Activated CD4-positive, CD25-positive, alpha-beta regulatory T cell treated with anti-CD3 and anti-CD28 coated beads, Interleukin-2, amount 50 U/mL, for 72 hours (primary cell): ENCODE measurements at regions not wholly inside any gene's neighbourhood (a gene's known extent, or its start where the extent isn't known, plus 50 kb on each side); places are given as distances from the start of the nearest gene placed in this dataset.

ENCODE experiments used
- DNase-seq: peaks from one replicate; pipeline ENCODE4 v3.0.0; 2021

DNA sequence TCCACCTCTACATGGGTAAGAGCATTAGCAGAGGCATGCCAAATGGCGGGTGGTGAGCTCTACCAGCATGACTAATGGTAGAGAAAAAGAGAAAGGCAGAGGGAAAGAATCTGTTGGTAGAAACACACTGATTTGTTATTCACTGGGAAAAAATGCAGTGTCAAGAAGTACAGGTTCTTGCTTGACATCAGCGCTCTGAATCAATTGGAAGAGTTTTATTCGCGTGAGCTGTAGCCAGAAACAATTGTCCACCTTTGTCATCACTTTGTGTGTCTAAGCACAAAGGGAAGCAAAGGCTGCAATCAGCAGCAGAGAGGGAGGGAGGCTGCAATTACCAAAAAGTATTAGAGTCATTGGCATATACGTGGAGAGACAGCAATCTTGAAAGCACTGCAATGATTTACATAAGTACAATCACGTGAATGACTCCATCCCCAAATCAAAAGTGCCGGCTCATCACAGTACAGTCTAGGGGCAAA is 67.7 kb upstream of the HS3ST1 start:
- DNase-seq: no peak

DNA sequence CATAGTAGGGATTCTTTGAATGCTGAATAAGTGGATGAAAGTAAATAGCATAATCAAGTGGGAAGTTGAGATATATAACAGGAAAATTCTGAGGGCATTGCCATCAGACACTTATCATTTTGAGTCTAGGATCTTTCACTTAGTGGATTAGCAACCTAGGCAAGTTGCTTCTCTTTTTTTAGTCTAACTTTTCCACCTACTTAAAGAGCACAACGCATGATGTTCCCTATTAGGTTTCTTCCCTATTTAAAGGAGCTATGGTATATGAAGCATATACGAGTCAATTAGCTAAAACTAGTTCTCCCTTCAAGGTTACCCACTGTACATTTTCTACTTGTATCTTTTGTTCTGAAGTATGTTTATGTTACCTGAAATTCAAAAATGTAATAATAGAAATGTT is 67.1 kb upstream of the HS3ST1 start:
- no peak for DNase-seq

DNA sequence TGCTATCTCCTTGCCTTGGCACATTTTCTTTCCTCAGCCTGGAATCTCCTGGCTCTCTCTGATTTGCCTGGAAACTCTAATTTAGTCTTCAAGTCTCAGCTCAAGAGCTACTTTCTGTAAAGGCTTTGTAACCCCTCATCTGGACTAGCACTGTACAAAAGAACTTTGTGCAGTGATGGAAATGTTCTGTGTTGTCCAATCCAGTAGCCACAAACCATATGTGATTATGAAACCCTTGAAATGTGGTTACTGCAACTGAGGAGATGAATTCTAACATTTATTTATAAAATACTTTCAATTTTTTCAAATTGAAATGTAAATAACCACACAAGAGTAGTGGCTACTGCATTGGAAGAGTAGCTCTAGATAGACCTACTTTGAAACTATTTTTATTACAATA is 66.6 kb upstream of the HS3ST1 start:
- DNase-seq: no peak

DNA sequence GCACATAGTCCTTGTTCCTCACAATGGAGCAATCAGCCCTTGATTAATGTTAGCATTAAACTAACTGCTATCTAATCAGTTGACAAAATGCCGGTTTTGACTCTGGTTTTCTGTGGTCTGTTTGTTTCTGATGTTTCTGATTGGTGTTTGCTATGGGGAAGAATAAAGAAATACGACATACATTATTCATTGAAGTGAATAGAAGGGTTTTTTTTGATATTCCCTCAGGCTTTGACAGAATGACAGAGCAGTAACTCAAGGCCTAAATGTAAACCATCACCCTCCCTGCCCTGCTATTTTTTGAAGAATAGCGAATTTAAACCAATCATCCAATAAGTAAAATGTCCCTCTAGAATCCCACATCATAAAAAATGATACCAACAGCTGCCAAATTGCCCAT is 65.5 kb upstream of the HS3ST1 start:
- DNase-seq: no peak

DNA sequence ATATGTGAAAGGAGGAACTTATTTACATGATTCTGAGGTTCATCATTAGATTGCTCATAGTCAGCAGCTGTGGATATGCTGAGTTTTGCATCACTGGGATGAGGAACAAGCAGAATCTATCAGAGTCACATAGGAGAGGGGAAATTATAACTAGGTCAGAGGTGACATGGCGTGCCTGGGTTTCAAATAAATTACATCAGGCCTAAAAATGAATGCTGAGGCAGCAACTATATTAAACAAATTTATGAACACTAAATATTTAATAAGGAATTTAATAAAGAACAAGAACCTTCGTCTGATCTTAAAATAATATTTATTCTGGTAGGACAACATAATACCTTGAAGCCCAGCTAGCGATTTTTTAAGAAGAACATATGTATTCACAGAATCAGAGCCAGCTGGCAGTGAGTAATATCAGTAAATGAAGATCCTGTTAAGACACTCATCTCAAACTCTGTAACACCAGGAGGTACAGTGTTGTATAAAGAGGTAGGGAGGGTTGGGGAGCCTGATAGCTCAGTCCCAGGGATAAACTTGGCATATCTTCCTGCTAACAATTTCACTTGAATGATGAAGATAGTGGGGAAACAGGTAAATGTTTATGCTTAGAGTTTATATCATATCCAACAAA is 60.9 kb upstream of the HS3ST1 start:
- no peak for DNase-seq

DNA sequence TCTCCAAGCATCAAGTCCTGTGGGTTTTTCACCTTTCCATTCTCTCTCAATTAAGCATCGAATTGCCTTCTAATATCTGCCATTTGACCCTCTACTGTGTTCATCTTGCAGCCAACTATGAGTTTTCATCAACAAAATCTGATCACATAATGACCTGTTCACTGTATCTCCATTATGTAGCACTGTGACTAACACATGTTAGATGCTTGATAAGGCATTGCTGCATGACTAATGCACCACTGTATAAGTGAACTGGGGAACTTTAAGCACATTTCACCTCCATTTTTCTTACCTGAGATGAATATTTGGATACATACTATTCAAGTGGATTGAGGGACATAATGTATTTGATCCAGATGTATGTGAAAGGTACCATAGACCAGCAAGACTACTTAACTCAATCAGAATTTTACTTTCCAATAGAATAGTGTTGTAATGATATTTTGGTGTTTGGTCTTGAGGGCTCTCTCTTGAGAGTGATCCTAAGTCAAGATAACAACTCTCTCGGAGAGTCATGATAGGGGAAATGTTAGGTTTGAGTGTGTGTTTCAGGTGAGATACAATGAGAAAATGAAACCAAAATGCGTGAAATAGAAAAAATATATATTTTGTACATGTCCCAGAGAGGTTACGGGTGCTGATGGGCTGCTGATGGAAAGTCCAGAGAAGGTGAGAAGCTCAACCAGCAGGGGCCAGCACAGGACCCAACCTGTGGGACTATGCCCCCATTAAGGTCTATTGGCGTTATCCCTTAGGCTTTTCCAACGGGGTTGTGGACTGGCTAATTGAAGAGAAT is 60.2 kb upstream of the HS3ST1 start:
- DNase-seq: no peak

DNA sequence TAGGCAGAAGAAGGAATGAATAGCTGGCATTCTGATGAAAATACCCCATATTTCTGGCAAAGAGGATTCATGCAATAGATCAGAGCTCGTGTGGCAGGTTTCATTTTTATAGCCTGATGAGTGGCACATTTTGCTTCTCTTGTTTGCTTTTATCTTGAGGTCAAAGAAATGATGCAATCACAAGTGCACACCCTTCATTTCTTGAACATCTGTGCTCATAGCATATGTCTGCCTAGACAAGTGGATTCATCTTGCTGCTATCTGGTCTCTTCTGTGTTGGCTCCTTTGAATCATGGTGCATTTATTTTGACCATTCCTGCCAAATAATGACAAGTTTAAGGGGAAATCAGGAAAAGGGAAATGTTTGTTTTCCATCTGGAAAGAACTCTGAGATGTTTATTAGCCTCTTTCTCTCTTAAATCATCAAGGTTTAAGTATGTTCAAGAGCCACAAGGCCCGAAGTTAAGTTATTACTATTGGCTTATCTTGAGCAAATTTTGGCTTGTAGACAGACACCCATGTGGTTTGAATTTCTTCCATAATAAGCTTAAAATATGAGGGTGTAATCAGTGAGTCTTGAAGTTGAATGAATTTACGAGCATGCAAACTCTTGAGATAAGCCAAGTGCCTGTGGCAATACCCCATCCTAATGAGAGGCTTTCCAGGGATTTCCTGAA is 59.3 kb upstream of the HS3ST1 start:
- no peak for DNase-seq

DNA sequence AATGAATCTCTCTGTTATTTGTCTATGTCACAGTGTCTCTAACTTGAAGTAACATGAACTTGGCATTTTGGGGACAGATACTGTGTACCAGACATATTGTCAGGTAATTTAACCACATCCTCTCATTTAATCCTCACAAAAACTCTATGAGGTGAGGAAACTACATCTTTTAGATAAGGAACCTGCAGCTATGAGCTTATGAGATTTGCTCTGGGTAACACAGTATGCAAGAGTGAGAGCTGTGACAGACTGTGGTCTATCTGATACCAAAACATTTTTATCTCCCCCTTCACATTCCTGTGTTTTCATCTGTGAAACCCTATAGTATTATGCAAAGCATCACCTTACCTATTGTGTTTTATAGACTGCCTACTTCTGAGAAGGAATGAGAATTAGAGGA is 58.4 kb upstream of the HS3ST1 start:
- DNase-seq: no peak

DNA sequence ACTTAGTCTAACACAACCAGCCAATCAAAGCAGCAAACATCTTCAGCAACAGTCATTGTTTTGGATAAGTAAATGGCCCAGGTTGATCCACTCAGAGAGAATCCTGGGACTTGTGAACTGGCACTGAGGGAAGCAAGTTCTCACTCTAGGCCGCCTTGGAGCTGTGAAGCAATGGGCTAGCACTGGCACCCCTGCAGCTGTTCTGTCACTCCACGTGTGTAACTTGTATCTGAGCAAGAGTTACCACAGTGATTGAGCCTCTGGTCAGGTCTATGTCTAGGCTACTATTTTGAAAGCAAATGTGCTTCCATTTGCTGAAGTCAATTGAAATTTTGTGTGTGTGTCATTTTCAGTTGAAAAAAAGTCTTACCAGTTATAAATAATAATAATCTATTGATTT is 57.2 kb upstream of the HS3ST1 start:
- DNase-seq: no peak

DNA sequence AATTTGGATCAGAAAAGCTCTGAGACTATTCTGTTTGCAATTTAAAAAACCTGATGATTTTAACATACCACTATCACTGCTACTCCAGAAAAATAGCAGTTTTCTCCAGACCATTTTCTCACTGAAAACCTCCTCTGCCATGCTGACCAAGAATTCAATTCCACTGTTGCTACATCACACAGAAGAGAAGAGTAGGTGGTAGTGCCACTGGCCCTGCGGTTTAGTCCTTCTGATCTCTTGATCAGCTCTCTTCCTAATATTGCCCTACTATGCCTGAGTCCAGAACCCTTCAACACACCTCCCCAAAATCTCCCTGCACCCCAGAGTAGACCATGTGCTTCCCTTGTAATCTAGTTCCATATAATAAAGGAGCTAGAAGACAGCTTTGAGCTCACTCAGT is 55.8 kb upstream of the HS3ST1 start:
- no peak for DNase-seq

DNA sequence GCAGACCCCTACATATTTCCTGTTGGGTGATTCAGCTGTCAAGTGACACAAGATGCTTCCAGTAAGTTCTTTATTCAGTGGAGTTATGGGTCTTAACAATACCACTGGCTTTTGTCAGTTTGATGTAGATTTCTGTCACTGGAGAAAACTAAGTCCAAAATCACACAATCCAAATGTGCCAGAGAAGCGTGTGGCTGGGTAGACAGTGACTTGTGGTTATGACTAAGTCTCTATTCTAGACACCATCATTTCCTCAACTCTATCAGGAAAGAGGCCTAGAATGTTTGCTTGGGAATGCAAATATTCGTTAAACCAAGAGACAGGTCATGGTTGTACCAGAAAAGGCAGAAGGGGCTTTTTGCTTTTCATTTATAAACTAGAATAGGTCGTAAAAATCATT is 54.4 kb upstream of the HS3ST1 start:
- DNase-seq: no peak

DNA sequence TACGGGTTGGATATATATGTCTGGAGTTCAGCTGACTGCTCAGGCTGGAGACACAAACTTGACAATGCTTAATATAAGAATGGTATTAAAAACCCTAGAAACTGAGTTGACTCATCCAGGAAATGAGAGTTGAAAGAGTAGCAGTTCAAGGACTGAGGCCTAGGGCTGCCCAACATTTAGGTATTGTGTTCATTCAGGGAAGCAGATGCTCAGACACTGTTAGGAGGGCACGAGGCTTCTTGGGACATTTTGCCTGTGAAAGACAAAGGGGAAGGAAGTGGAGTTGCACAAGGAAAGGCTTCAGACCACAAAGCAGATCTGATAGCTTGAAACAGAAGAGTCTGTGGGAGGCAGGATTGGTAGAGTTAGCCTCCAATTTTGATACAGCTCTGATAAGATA is 52.0 kb upstream of the HS3ST1 start:
- no peak for DNase-seq
